ENCODE measurements at regions not wholly inside any gene's neighbourhood (a gene's known extent, or its start where the extent isn't known, plus 50 kb on each side); places are given as distances from the start of the nearest gene placed in this dataset.

DNA sequence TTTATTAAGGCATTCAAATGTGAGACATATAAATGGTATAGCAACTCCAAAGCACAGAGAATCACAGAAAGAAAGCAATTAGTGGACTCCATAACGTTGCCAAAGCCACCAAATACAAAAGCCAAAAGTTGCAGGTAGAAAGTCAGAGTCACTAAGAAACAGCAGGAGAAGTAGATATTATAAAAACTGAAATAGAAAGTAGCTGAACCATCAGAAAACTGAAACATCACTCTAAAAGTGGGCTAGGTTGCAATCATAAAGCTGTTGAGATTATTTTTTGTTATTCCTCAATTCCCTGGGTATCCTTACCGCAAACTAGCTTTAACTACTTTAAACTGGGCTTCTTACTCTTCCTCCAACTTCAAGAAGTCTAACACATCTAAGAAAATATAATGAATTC, 108.1 kb upstream of the ARRDC3 start:
- TF ChIP-seq, protein P1, sequence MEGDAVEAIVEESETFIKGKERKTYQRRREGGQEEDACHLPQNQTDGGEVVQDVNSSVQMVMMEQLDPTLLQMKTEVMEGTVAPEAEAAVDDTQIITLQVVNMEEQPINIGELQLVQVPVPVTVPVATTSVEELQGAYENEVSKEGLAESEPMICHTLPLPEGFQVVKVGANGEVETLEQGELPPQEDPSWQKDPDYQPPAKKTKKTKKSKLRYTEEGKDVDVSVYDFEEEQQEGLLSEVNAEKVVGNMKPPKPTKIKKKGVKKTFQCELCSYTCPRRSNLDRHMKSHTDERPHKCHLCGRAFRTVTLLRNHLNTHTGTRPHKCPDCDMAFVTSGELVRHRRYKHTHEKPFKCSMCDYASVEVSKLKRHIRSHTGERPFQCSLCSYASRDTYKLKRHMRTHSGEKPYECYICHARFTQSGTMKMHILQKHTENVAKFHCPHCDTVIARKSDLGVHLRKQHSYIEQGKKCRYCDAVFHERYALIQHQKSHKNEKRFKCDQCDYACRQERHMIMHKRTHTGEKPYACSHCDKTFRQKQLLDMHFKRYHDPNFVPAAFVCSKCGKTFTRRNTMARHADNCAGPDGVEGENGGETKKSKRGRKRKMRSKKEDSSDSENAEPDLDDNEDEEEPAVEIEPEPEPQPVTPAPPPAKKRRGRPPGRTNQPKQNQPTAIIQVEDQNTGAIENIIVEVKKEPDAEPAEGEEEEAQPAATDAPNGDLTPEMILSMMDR (IDR thresholded peaks at IDR 0.05) = no peak
- TF ChIP-seq POLR2A (IDR thresholded peaks at IDR 0.05) = no peak

All from heart left ventricle (tissue), 13 donors.